K562 (cell line): ENCODE measurements at regions not wholly inside any gene's neighbourhood (a gene's known extent, or its start where the extent isn't known, plus 50 kb on each side); places are given as distances from the start of the nearest gene placed in this dataset.

Source experiments
- ARNT ChIP-seq, 2 experiments: fragments of 450-650 bp; IDR thresholded peaks; 2 replicates each; pipeline ENCODE4 v1.6.1; 2016; ENCODE audit warnings: mild to moderate bottlenecking in 1 of 2
- BCL6 ChIP-seq: fragments of 250-450 bp; sonication (Bioruptor Pico); IDR thresholded peaks from 2 replicates; pipeline ENCODE4 v1.4.0; 2020
- FOS ChIP-seq: IDR thresholded peaks from 3 replicates; pipeline ENCODE4 v1.6.1; 2011; ENCODE audit not compliant: insufficient read length; ENCODE audit errors: extremely low read depth
- HLTF ChIP-seq: fragments of 450-650 bp; IDR thresholded peaks from 2 replicates; pipeline ENCODE4 v1.6.1; 2016
- HMGN3 ChIP-seq: IDR thresholded peaks from 2 replicates; pipeline ENCODE4 v1.6.1; 2011; ENCODE audit warnings: borderline replicate concordance, low read depth, mild to moderate bottlenecking, mixed read lengths, low read length; ENCODE audit not compliant: insufficient read length; ENCODE audit errors: extremely low read depth
- JUNB ChIP-seq: fragments of 450-650 bp; formaldehyde crosslinking; conservative IDR thresholded peaks from 2 replicates; pipeline ENCODE4 v1.4.0; 2020; ENCODE audit warnings: mild to moderate bottlenecking
- KDM2B ChIP-seq: fragments of 250-450 bp; sonication (Bioruptor Pico); IDR thresholded peaks from 2 replicates; pipeline ENCODE4 v1.8.0; 2021; ENCODE audit warnings: mild to moderate bottlenecking, moderate library complexity
- MEF2D ChIP-seq: conservative IDR thresholded peaks from 2 replicates; pipeline ENCODE4 v1.6.1; 2016; ENCODE audit warnings: low read depth, missing genetic modification characterization, missing compliant biosample characterization
- PTTG1 ChIP-seq: fragments of 450-650 bp; IDR thresholded peaks from 2 replicates; pipeline ENCODE4 v1.6.1; 2016; ENCODE audit warnings: low read depth, mild to moderate bottlenecking, missing genetic modification characterization, missing compliant biosample characterization
- RBBP5 ChIP-seq: fragments of 200-600 bp; sonication (generic); IDR thresholded peaks from 2 replicates; pipeline ENCODE4 v1.6.1; 2012; ENCODE audit warnings: borderline replicate concordance, mild to moderate bottlenecking, low read length, control low read depth, inconsistent platforms; ENCODE audit not compliant: insufficient read depth, poor library complexity, severe bottlenecking
- RBFOX2 ChIP-seq: fragments of 200-400 bp; formaldehyde crosslinking; IDR thresholded peaks from 2 replicates; pipeline ENCODE4 v1.6.1; 2017; ENCODE audit warnings: low read depth, mild to moderate bottlenecking, low read length, moderate library complexity
- RBM25 ChIP-seq: fragments of 200-400 bp; formaldehyde crosslinking; IDR thresholded peaks from 2 replicates; pipeline ENCODE4 v1.6.1; 2018; ENCODE audit warnings: low read length, low read depth, moderate library complexity; ENCODE audit not compliant: severe bottlenecking
- SIN3B ChIP-seq: fragments of 450-650 bp; IDR thresholded peaks from 2 replicates; pipeline ENCODE4 v1.6.1; 2017; ENCODE audit warnings: low read depth, mild to moderate bottlenecking, moderate library complexity
- SREBF2 ChIP-seq: sonication (generic); formaldehyde crosslinking; IDR thresholded peaks from 2 replicates; pipeline ENCODE4 v1.4.0; 2020; ENCODE audit warnings: mild to moderate bottlenecking, missing genetic modification reagents
- SRSF1 ChIP-seq: fragments of 200-400 bp; formaldehyde crosslinking; IDR thresholded peaks from 2 replicates; pipeline ENCODE4 v1.6.1; 2017; ENCODE audit warnings: mild to moderate bottlenecking, low read depth, low read length, moderate library complexity
- TCF3 ChIP-seq: sonication (generic); formaldehyde crosslinking; IDR thresholded peaks from 2 replicates; pipeline ENCODE4 v1.4.0; 2020; ENCODE audit warnings: mild to moderate bottlenecking, missing genetic modification reagents
- XRCC3 ChIP-seq: fragments of 450-650 bp; IDR thresholded peaks from 2 replicates; pipeline ENCODE4 v1.6.1; 2017; ENCODE audit warnings: mild to moderate bottlenecking, moderate library complexity
- ZC3H11A ChIP-seq: IDR thresholded peaks from 2 replicates; pipeline ENCODE4 v1.6.1; 2012; ENCODE audit warnings: low read depth, low read length, improper control_type of control experiment
- ZNF184 ChIP-seq: sonication (generic); formaldehyde crosslinking; IDR thresholded peaks from 2 replicates; pipeline ENCODE4 v1.5.0; 2020; ENCODE audit warnings: missing genetic modification reagents
- ZNF239 ChIP-seq: fragments of 250-450 bp; sonication (Bioruptor Pico); IDR thresholded peaks from 2 replicates; pipeline ENCODE4 v1.4.0; 2020; ENCODE audit warnings: mild to moderate bottlenecking
- ZNF507 ChIP-seq: conservative IDR thresholded peaks from 2 replicates; pipeline ENCODE4 v1.6.1; 2017; ENCODE audit warnings: missing genetic modification characterization, missing compliant biosample characterization
- ZNF75A ChIP-seq: fragments of 450-650 bp; formaldehyde crosslinking; IDR thresholded peaks from 2 replicates; pipeline ENCODE4 v1.4.0; 2020; ENCODE audit warnings: mild to moderate bottlenecking
- ZNF778 ChIP-seq: fragments of 450-650 bp; formaldehyde crosslinking; IDR thresholded peaks from 2 replicates; pipeline ENCODE4 v1.4.0; 2020; ENCODE audit warnings: mild to moderate bottlenecking, moderate library complexity
- TF ChIP-seq, protein P1 (sequence below): fragments of 450-650 bp; IDR thresholded peaks from 2 replicates; pipeline ENCODE4 v1.6.1; 2016; ENCODE audit warnings: low read depth
- TF ChIP-seq, protein P2 (sequence below): sonication (generic); formaldehyde crosslinking; IDR thresholded peaks from 2 replicates; pipeline ENCODE4 v1.8.0; 2022; ENCODE audit warnings: mild to moderate bottlenecking, missing genetic modification reagents

DNA sequence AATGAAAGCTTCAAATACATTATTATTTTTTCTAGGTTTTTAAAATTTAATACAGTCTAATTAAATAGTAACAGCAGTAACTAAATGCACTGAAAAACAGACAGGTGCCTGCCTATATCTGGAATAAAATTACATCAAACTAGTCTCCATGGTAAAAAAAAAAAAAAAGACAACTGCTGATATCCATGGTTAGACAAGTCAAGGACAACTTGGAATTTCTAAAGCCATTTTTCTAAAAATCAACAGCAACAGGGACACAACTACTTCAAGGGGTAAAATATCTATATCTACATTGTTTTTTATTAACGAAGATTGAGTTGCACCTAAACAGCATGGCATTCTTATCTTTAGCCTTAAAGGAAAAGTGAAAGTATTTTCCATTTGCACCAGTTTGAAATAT is 74.7 kb upstream of the VPREB1 start (continued):
- TF ChIP-seq, protein P1, sequence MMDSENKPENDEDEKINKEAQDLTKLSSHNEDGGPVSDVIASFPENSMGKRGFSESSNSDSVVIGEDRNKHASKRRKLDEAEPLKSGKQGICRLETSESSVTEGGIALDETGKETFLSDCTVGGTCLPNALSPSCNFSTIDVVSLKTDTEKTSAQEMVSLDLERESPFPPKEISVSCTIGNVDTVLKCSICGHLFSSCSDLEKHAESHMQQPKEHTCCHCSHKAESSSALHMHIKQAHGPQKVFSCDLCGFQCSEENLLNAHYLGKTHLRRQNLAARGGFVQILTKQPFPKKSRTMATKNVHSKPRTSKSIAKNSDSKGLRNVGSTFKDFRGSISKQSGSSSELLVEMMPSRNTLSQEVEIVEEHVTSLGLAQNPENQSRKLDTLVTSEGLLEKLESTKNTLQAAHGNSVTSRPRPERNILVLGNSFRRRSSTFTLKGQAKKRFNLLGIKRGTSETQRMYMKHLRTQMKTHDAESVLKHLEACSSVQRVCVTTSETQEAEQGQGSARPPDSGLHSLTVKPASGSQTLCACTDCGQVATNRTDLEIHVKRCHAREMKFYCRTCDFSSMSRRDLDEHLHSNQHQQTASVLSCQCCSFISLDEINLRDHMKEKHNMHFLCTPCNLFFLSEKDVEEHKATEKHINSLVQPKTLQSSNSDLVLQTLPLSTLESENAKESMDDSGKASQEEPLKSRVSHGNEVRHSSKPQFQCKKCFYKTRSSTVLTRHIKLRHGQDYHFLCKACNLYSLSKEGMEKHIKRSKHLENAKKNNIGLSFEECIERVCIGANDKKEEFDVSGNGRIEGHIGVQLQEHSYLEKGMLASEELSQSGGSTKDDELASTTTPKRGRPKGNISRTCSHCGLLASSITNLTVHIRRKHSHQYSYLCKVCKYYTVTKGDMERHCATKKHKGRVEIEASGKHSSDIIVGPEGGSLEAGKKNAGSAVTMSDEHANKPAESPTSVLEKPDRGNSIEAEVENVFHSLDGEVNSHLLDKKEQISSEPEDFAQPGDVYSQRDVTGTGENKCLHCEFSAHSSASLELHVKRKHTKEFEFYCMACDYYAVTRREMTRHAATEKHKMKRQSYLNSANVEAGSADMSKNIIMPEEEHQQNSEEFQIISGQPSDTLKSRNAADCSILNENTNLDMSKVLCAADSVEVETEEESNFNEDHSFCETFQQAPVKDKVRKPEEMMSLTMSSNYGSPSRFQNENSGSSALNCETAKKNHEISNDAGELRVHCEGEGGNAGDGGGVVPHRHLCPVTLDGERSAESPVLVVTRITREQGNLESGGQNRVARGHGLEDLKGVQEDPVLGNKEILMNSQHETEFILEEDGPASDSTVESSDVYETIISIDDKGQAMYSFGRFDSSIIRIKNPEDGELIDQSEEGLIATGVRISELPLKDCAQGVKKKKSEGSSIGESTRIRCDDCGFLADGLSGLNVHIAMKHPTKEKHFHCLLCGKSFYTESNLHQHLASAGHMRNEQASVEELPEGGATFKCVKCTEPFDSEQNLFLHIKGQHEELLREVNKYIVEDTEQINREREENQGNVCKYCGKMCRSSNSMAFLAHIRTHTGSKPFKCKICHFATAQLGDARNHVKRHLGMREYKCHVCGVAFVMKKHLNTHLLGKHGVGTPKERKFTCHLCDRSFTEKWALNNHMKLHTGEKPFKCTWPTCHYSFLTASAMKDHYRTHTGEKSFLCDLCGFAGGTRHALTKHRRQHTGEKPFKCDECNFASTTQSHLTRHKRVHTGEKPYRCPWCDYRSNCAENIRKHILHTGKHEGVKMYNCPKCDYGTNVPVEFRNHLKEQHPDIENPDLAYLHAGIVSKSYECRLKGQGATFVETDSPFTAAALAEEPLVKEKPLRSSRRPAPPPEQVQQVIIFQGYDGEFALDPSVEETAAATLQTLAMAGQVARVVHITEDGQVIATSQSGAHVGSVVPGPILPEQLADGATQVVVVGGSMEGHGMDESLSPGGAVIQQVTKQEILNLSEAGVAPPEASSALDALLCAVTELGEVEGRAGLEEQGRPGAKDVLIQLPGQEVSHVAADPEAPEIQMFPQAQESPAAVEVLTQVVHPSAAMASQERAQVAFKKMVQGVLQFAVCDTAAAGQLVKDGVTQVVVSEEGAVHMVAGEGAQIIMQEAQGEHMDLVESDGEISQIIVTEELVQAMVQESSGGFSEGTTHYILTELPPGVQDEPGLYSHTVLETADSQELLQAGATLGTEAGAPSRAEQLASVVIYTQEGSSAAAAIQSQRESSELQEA: no peak
- TF ChIP-seq SREBF2 (CRISPR knock-in tag) (no peak), ZNF778 (no peak), SIN3B (no peak), JUNB (CRISPR knock-in tag) (0 out of 2 replicates have a peak, but pooled peaks have one; percentile 7), HLTF (no peak), ZNF184 (CRISPR knock-in tag) (no peak), RBM25 (no peak), ARNT (IDR thresholded peaks at IDR 0.05) (no peak), RBFOX2 (no peak), BCL6 (CRISPR knock-in tag) (0 out of 2 replicates have a peak, but pooled peaks have one; percentile 18), MEF2D (tag) (no peak), KDM2B (CRISPR knock-in tag) (no peak), PTTG1 (0 out of 2 replicates have a peak, but pooled peaks have one; percentile 7), SRSF1 (no peak), RBBP5 (no peak), ZNF507 (tag) (peak; percentile 48), ZNF239 (no peak), FOS (no peak), HMGN3 (no peak), TCF3 (CRISPR knock-in tag) (no peak), XRCC3 (no peak), ZNF75A (no peak), ZC3H11A (no peak)
- TF ChIP-seq, protein P2, sequence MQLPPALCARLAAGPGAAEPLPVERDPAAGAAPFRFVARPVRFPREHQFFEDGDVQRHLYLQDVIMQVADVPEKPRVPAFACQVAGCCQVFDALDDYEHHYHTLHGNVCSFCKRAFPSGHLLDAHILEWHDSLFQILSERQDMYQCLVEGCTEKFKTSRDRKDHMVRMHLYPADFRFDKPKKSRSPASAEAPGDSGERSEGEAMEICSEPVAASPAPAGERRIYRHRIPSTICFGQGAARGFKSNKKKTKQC (CRISPR knock-in tag): no peak
